WI38 (cell line): ENCODE measurements at regions not wholly inside any gene's neighbourhood (a gene's known extent, or its start where the extent isn't known, plus 50 kb on each side); places are given as distances from the start of the nearest gene placed in this dataset.
"Not testable (repeated sequence)": the region's sequence is repeated elsewhere in the genome, so short reads cannot be mapped to it uniquely, and the experiment has no call there.

Source experiments
- H3K4me3 ChIP-seq: 2 replicates; pipeline ENCODE4 v1.5.1; 2011; ENCODE audit warnings: low read depth, mild to moderate bottlenecking, control low read depth, low read length
- CTCF ChIP-seq: IDR thresholded peaks from 2 replicates; pipeline ENCODE4 v1.5.1; 2012; ENCODE audit warnings: low read depth, mild to moderate bottlenecking, control low read depth, low read length

- H3K4me3 ChIP-seq: no peak overlapping the region
Measured at GRCh38 chr12:63508543-63508942, 159.8 kb downstream of the DPY19L2 start.

GRCh38 chr12:63499567-63499966 is 168.7 kb downstream of the DPY19L2 start:
- TF ChIP-seq CTCF: no peak
- no peak overlapping the region for H3K4me3 ChIP-seq

More at GRCh38 chr12:63508543-63508942, 159.8 kb downstream of the DPY19L2 start:
- no peak for TF ChIP-seq CTCF

- H3K4me3 ChIP-seq: no peak overlapping the region
- no peak for TF ChIP-seq CTCF
Measured at GRCh38 chr12:63498239-63498638, 170.1 kb downstream of the DPY19L2 start.

GRCh38 chr12:63496654-63497053 is 171.6 kb downstream of the DPY19L2 start:
- no peak overlapping the region for H3K4me3 ChIP-seq
- TF ChIP-seq CTCF: no peak

- H3K4me3 ChIP-seq: no peak overlapping the region
- no peak for TF ChIP-seq CTCF
Measured at GRCh38 chr12:63495974-63496373, 172.3 kb downstream of the DPY19L2 start.

- not testable (repeated sequence) for H3K4me3 ChIP-seq
Measured at GRCh38 chr12:63493357-63493756, 174.9 kb downstream of the DPY19L2 start.

GRCh38 chr12:63480186-63480585 is 188.1 kb downstream of the DPY19L2 start:
- no peak for TF ChIP-seq CTCF
- no peak overlapping the region for H3K4me3 ChIP-seq

GRCh38 chr12:63470161-63470560 is 198.1 kb downstream of the DPY19L2 start:
- H3K4me3 ChIP-seq: no peak overlapping the region
- TF ChIP-seq CTCF: no peak
